OCI-LY3 (cell line): ENCODE measurements at regions not wholly inside any gene's neighbourhood (a gene's known extent, or its start where the extent isn't known, plus 50 kb on each side); places are given as distances from the start of the nearest gene placed in this dataset.

Experiments
- H2AFZ ChIP-seq: fragments of 200-600, 300-600 bp; shearing (Covaris generic); 2 replicates; pipeline ENCODE4 v1.6.0; 2014; ENCODE audit warnings: antibody characterized with exemption, low read depth, low read length
- H3K27ac ChIP-seq: fragments of 200-600, 300-600 bp; sonication (generic); 2 replicates; pipeline ENCODE4 v1.5.1; 2014; ENCODE audit warnings: mild to moderate bottlenecking, low read length, moderate library complexity, mixed read lengths
- H3K27me3 ChIP-seq: fragments of 200-600, 300-600 bp; sonication (generic); 2 replicates; pipeline ENCODE4 v1.6.1; 2014; ENCODE audit warnings: low read depth, low read length, mixed read lengths
- H3K36me3 ChIP-seq: fragments of 200-600, 300-600 bp; sonication (generic); replicated peaks from 2 replicates; pipeline ENCODE3; 2014; ENCODE audit warnings: low read depth, low read length, mixed read lengths
- H3K4me1 ChIP-seq: fragments of 300-600, 200-600 bp; sonication (generic); 2 replicates; pipeline ENCODE4 v1.6.1; 2014; ENCODE audit warnings: low read length, mixed read lengths
- H3K4me2 ChIP-seq: fragments of 200-600, 300-600 bp; sonication (generic); 2 replicates; pipeline ENCODE4 v1.6.1; 2014; ENCODE audit warnings: low read length, mixed read lengths
- H3K4me3 ChIP-seq: fragments of 300-600, 200-600 bp; sonication (generic); 2 replicates; pipeline ENCODE4 v1.5.1; 2014; ENCODE audit warnings: antibody characterized with exemption, mild to moderate bottlenecking, low read length, moderate library complexity
- H3K79me2 ChIP-seq: fragments of 300-600, 200-600 bp; shearing (Covaris generic); 2 replicates; pipeline ENCODE4 v1.6.1; 2014; ENCODE audit warnings: mild to moderate bottlenecking, low read length, mixed read lengths
- H3K9ac ChIP-seq: fragments of 300-600, 200-600 bp; shearing (Covaris generic); 2 replicates; pipeline ENCODE4 v1.6.0; 2014; ENCODE audit warnings: mild to moderate bottlenecking, low read length, moderate library complexity
- H3K9me3 ChIP-seq: fragments of 200-600, 300-600 bp; shearing (Covaris generic); 2 replicates; pipeline ENCODE4 v1.6.1; 2014; ENCODE audit warnings: low read length, mixed read lengths; ENCODE audit not compliant: insufficient read depth
- H4K20me1 ChIP-seq: fragments of 200-600, 300-600 bp; sonication (generic); 2 replicates; pipeline ENCODE4 v1.6.1; 2016; ENCODE audit warnings: low read length, mixed read lengths; ENCODE audit not compliant: insufficient read depth
- CTCF ChIP-seq: fragments of 200-600, 300-600 bp; sonication (generic); IDR thresholded peaks from 2 replicates; pipeline ENCODE4 v1.5.1; 2014; ENCODE audit warnings: antibody characterized with exemption, low read length, low read depth
- EZH2phosphoT487 ChIP-seq: fragments of 200-600 bp; shearing (Covaris generic); IDR thresholded peaks from 2 replicates; pipeline ENCODE4 v1.6.1; 2018; ENCODE audit warnings: antibody characterized with exemption, mixed run types, low read depth

GRCh38 chr2:176891105-176891504, 321.5 kb upstream of the HNRNPA3 start:
- Histone ChIP-seq H3K9me3 (no peaks in the 10 kb centered on the region), H4K20me1 (no peaks in the 10 kb centered on the region), H3K79me2 (no peaks in the 10 kb centered on the region), H3K27ac (no peak overlapping the region), H3K4me1 (no peaks in the 10 kb centered on the region), H3K9ac (no peak overlapping the region), H3K4me2 (no peak overlapping the region), H3K36me3 (no peaks in the 10 kb centered on the region), H2AFZ (no peak overlapping the region), H3K27me3 (peaks cover 4% of the 10 kb centered on the region; the same call in 1 of the 2 replicates), H3K4me3 (no peak overlapping the region)
- TF ChIP-seq CTCF (no peak), EZH2phosphoT487 (no peak)

- Histone ChIP-seq H3K79me2 (no peaks in the 10 kb centered on the region), H3K4me3 (no peak overlapping the region), H3K9me3 (no peaks in the 10 kb centered on the region), H3K36me3 (no peaks in the 10 kb centered on the region), H3K27ac (no peak overlapping the region), H3K27me3 (peaks cover 4% of the 10 kb centered on the region; the same call in 1 of the 2 replicates), H3K4me1 (no peaks in the 10 kb centered on the region), H2AFZ (no peak overlapping the region), H3K4me2 (no peak overlapping the region), H4K20me1 (no peaks in the 10 kb centered on the region), H3K9ac (no peak overlapping the region)
- TF ChIP-seq EZH2phosphoT487 (no peak), CTCF (no peak)
Observed at GRCh38 chr2:176891857-176892256, 320.7 kb upstream of the HNRNPA3 start.

- Histone ChIP-seq H3K4me1 (no peaks in the 10 kb centered on the region), H4K20me1 (no peaks in the 10 kb centered on the region), H3K9ac (no peak overlapping the region)
Observed at GRCh38 chr2:176892676-176893226, 319.8 kb upstream of the HNRNPA3 start.

GRCh38 chr2:176895158-176895557, 317.4 kb upstream of the HNRNPA3 start:
- Histone ChIP-seq H3K9me3 (no peaks in the 10 kb centered on the region), H3K79me2 (no peaks in the 10 kb centered on the region), H3K4me2 (no peak overlapping the region), H3K27me3 (peaks cover 4% of the 10 kb centered on the region; the same call in 1 of the 2 replicates), H3K4me3 (no peak overlapping the region), H2AFZ (no peak overlapping the region), H3K4me1 (no peaks in the 10 kb centered on the region), H3K27ac (no peak overlapping the region), H4K20me1 (no peaks in the 10 kb centered on the region), H3K36me3 (no peaks in the 10 kb centered on the region), H3K9ac (no peak overlapping the region)
- TF ChIP-seq EZH2phosphoT487, result no peak
- no peak for TF ChIP-seq CTCF

More at GRCh38 chr2:176892676-176893226, 319.8 kb upstream of the HNRNPA3 start:
- Histone ChIP-seq H3K9me3 (no peaks in the 10 kb centered on the region), H3K4me2 (no peak overlapping the region), H3K4me3 (no peak overlapping the region), H3K27ac (no peak overlapping the region), H3K36me3 (no peaks in the 10 kb centered on the region), H3K27me3 (peaks cover 4% of the 10 kb centered on the region; the same call in 1 of the 2 replicates), H2AFZ (no peak overlapping the region), H3K79me2 (no peaks in the 10 kb centered on the region)
- TF ChIP-seq CTCF (no peak), EZH2phosphoT487 (no peak)
